ENCODE measurements at regions not wholly inside any gene's neighbourhood (a gene's known extent, or its start where the extent isn't known, plus 50 kb on each side); places are given as distances from the start of the nearest gene placed in this dataset.

DNA sequence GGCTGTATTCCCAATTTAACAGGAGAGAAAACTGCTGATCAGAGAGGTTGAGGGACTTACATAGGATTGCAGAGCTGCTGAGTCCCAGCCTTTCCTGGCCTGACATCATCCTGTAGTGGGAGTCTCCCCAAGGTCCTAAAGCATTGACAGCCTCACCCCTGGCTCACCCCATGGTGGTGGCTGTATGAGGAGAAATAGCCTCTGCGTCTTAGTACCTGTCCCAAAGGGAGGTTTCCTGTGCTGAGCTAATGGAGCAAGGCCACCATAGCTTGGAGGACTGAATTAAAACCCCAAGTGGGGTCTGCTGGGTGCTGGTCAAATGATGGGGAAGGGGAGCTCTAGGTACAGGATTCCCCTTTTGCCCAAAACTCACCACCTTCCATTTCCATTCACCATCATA, 525.1 kb downstream of the CDH26 start:
- H3K27ac ChIP-seq (ENCODE audit: low read depth, low read length) = no peak overlapping the region
- H3K9ac ChIP-seq (ENCODE audit: extremely low read depth, low read length, poor library complexity, severe bottlenecking) = no peak overlapping the region
- no peaks in the 10 kb centered on the region for H3K9me3 ChIP-seq (ENCODE audit: control insufficient read depth, low read length)
- no peaks in the 10 kb centered on the region for H3K4me1 ChIP-seq (ENCODE audit: control insufficient read depth, insufficient read depth, low read length)
- TF ChIP-seq, protein P1, sequence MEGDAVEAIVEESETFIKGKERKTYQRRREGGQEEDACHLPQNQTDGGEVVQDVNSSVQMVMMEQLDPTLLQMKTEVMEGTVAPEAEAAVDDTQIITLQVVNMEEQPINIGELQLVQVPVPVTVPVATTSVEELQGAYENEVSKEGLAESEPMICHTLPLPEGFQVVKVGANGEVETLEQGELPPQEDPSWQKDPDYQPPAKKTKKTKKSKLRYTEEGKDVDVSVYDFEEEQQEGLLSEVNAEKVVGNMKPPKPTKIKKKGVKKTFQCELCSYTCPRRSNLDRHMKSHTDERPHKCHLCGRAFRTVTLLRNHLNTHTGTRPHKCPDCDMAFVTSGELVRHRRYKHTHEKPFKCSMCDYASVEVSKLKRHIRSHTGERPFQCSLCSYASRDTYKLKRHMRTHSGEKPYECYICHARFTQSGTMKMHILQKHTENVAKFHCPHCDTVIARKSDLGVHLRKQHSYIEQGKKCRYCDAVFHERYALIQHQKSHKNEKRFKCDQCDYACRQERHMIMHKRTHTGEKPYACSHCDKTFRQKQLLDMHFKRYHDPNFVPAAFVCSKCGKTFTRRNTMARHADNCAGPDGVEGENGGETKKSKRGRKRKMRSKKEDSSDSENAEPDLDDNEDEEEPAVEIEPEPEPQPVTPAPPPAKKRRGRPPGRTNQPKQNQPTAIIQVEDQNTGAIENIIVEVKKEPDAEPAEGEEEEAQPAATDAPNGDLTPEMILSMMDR (conservative IDR thresholded peaks at IDR 0.05) = no peak
- DNase-seq = no peak
- Mint-ChIP-seq H3K36me3 (ENCODE audit: low read depth) (no peaks in the 10 kb centered on the region), H3K4me3 (no peak overlapping the region), H3K4me1 (no peaks in the 10 kb centered on the region), H3K27ac (no peak overlapping the region), H3K9me3 (no peaks in the 10 kb centered on the region), H3K27me3 (ENCODE audit: insufficient read depth) (peaks cover 3% of the 10 kb centered on the region)
- WGBS, 2 experiments (ENCODE audit: insufficient coverage in 1 of 2, insufficient read length in 1 of 2) = 84% methylated on average over 1 of the region's 1 CpG; no CpG with 5 or more reads in 1 of the 2 experiments
- no peak overlapping the region for H3K4me3 ChIP-seq (ENCODE audit: low read length)
- H3K27me3 ChIP-seq (ENCODE audit: control insufficient read depth, insufficient read depth, low read length, poor library complexity, severe bottlenecking) = no peaks in the 10 kb centered on the region
- no peaks in the 10 kb centered on the region for H3K36me3 ChIP-seq (ENCODE audit: control insufficient read depth, insufficient read depth, low read length)

DNA sequence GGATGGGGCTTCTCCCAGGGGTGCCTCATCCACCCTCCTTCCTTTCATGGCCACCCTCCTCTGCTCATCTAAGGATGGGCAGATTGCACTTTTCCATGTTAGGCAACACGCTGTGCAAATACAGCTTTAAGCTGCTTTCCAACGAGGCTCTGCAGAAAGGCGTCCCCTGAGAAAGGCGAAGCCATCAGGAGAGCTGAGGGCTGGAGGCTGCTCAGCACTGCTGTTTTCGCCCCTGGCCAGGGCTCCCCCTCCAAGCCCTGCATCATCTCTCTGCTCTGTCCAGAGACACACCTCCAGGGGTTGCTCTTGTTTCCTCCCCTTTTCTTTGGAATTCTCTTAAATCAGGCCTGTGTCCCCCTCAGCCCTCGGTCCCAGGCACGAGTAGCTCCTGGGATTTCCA, 526.1 kb downstream of the CDH26 start:
- H3K36me3 ChIP-seq (ENCODE audit: control insufficient read depth, insufficient read depth, low read length) = no peaks in the 10 kb centered on the region
- H3K9me3 ChIP-seq (ENCODE audit: control insufficient read depth, low read length) = no peaks in the 10 kb centered on the region
- no peak for DNase-seq
- H3K9me3 Mint-ChIP-seq = no peaks in the 10 kb centered on the region
- H3K27ac Mint-ChIP-seq = no peak overlapping the region
- H3K27me3 ChIP-seq (ENCODE audit: control insufficient read depth, insufficient read depth, low read length, poor library complexity, severe bottlenecking) = no peaks in the 10 kb centered on the region
- WGBS, 2 experiments (ENCODE audit: insufficient coverage in 1 of 2, insufficient read length in 1 of 2) = 91 to 97% methylated on average over 4 to 7 of the region's 7 CpGs
- H3K27ac ChIP-seq (ENCODE audit: low read depth, low read length) = no peak overlapping the region
- no peaks in the 10 kb centered on the region for H3K36me3 Mint-ChIP-seq (ENCODE audit: low read depth)
- TF ChIP-seq, protein P1 (conservative IDR thresholded peaks at IDR 0.05) = no peak
- no peak overlapping the region for H3K9ac ChIP-seq (ENCODE audit: extremely low read depth, low read length, poor library complexity, severe bottlenecking)
- no peak overlapping the region for H3K4me3 Mint-ChIP-seq
- no peaks in the 10 kb centered on the region for H3K4me1 Mint-ChIP-seq
- no peak overlapping the region for H3K4me3 ChIP-seq (ENCODE audit: low read length)
- peaks cover 3% of the 10 kb centered on the region for H3K27me3 Mint-ChIP-seq (ENCODE audit: insufficient read depth)
- H3K4me1 ChIP-seq (ENCODE audit: control insufficient read depth, insufficient read depth, low read length) = no peaks in the 10 kb centered on the region

DNA sequence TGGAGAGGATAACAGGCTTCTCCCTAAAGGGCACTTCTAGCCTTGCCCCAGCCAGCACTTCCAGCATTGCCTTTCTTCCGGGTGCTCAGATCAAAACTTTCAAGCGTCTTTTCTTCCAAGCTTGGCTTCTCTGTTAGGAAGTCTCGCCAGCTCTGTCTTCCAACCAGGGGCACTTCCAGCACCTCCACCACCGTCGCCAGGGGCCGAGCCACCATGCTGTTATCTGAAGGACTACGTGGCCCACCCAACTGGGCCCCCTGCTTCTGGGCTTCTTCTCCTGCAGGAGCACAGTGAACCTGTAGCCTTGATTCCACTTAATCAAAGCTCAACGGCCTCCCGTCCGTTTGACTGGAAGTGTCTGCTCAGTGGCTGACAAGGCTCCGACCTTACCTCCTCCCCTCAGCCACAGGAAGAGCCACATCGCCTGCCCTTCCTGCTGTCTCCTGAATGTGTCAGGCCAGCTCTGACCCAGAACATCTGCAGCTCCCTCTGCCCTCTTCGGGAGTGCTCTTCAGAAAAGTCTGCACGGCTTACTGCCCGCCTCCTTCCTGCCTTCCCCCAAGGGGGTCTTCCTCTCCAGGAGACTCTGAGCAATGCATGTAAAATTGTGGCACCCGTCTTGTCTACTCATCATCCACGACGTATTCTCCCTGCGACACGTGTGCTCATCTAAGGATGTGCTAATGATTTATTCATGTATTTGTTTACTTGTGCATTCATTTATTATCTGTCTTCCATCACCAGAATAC, 527.0 kb downstream of the CDH26 start:
- WGBS, 2 experiments (ENCODE audit: insufficient coverage in 1 of 2, insufficient read length in 1 of 2) = 80 to 84% methylated on average over 14 to 20 of the region's 20 CpGs
- H3K4me3 ChIP-seq (ENCODE audit: low read length) = no peak overlapping the region
- H3K4me1 ChIP-seq (ENCODE audit: control insufficient read depth, insufficient read depth, low read length) = no peaks in the 10 kb centered on the region
- H3K36me3 ChIP-seq (ENCODE audit: control insufficient read depth, insufficient read depth, low read length) = no peaks in the 10 kb centered on the region
- no peaks in the 10 kb centered on the region for H3K4me1 Mint-ChIP-seq
- no peaks in the 10 kb centered on the region for H3K9me3 Mint-ChIP-seq
- peaks cover 3% of the 10 kb centered on the region for H3K27me3 Mint-ChIP-seq (ENCODE audit: insufficient read depth)
- TF ChIP-seq, protein P1 (conservative IDR thresholded peaks at IDR 0.05) = no peak
- H3K27ac ChIP-seq (ENCODE audit: low read depth, low read length) = no peak overlapping the region
- H3K27me3 ChIP-seq (ENCODE audit: control insufficient read depth, insufficient read depth, low read length, poor library complexity, severe bottlenecking) = no peaks in the 10 kb centered on the region
- no peaks in the 10 kb centered on the region for H3K9me3 ChIP-seq (ENCODE audit: control insufficient read depth, low read length)
- DNase-seq = no peak
- H3K9ac ChIP-seq (ENCODE audit: extremely low read depth, low read length, poor library complexity, severe bottlenecking) = no peak overlapping the region
- no peak overlapping the region for H3K27ac Mint-ChIP-seq
- H3K36me3 Mint-ChIP-seq (ENCODE audit: low read depth) = no peaks in the 10 kb centered on the region
- H3K4me3 Mint-ChIP-seq = no peak overlapping the region

Data from endodermal cell (in vitro differentiated cells).